ENCODE measurements at regions not wholly inside any gene's neighbourhood (a gene's known extent, or its start where the extent isn't known, plus 50 kb on each side); places are given as distances from the start of the nearest gene placed in this dataset.

GRCh38 chr9:84216151-84216550 is 124.4 kb downstream of the SLC28A3 start:
- TF ChIP-seq CTCF (IDR thresholded peaks at IDR 0.05) (no peak), EP300 (IDR thresholded peaks at IDR 0.05) (no peak), POLR2A (IDR thresholded peaks at IDR 0.05) (no peak)
